ENCODE measurements at regions not wholly inside any gene's neighbourhood (a gene's known extent, or its start where the extent isn't known, plus 50 kb on each side); places are given as distances from the start of the nearest gene placed in this dataset.

DNA sequence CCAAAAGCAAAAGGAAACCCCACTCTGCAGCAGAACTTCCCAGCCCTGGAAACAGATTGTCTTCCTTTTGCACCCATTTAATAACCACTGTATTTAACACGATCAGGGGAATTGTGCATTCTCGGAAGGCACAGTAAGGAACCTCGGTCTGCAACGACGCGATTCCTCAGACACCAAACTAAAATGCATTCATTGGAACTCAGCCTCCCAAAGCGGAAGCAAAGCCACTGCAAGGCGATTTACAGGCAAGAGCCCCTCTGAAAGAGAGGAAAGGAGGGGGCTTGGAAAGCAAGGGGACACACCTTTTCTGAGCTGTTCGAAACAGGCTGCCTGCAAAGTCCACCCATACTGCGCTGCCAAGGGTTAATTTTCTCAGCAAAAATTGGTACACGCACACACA, 297.7 kb downstream of the OMA1 start:
- Histone ChIP-seq H3K36me3 (ENCODE audit: control insufficient read depth, insufficient read depth, low read length) (no peaks in the 10 kb centered on the region), H3K4me3 (replicated peaks; ENCODE audit: low read depth, low read length) (no peak overlapping the region), H3K27me3 (replicated peaks; ENCODE audit: control insufficient read depth, insufficient read depth, low read length) (no peaks in the 10 kb centered on the region; the same call in none of the 2 replicates)
- TF ChIP-seq, protein P1, sequence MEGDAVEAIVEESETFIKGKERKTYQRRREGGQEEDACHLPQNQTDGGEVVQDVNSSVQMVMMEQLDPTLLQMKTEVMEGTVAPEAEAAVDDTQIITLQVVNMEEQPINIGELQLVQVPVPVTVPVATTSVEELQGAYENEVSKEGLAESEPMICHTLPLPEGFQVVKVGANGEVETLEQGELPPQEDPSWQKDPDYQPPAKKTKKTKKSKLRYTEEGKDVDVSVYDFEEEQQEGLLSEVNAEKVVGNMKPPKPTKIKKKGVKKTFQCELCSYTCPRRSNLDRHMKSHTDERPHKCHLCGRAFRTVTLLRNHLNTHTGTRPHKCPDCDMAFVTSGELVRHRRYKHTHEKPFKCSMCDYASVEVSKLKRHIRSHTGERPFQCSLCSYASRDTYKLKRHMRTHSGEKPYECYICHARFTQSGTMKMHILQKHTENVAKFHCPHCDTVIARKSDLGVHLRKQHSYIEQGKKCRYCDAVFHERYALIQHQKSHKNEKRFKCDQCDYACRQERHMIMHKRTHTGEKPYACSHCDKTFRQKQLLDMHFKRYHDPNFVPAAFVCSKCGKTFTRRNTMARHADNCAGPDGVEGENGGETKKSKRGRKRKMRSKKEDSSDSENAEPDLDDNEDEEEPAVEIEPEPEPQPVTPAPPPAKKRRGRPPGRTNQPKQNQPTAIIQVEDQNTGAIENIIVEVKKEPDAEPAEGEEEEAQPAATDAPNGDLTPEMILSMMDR (IDR thresholded peaks at IDR 0.05; ENCODE audit: insufficient read depth, low read length, poor library complexity, severe bottlenecking): no peak
- DNase-seq (ENCODE audit: extremely low read depth, insufficient read length): no peak

GRCh38 chr1:58248072-58248471, 298.5 kb downstream of the OMA1 start:
- Histone ChIP-seq H3K4me3 (replicated peaks; ENCODE audit: low read depth, low read length) (no peak overlapping the region), H3K27me3 (replicated peaks; ENCODE audit: control insufficient read depth, insufficient read depth, low read length) (no peaks in the 10 kb centered on the region; the same call in none of the 2 replicates), H3K36me3 (ENCODE audit: control insufficient read depth, insufficient read depth, low read length) (no peaks in the 10 kb centered on the region)
- no peak for DNase-seq (ENCODE audit: extremely low read depth, insufficient read length)
- TF ChIP-seq, protein P1 (IDR thresholded peaks at IDR 0.05; ENCODE audit: insufficient read depth, low read length, poor library complexity, severe bottlenecking): no peak

DNA sequence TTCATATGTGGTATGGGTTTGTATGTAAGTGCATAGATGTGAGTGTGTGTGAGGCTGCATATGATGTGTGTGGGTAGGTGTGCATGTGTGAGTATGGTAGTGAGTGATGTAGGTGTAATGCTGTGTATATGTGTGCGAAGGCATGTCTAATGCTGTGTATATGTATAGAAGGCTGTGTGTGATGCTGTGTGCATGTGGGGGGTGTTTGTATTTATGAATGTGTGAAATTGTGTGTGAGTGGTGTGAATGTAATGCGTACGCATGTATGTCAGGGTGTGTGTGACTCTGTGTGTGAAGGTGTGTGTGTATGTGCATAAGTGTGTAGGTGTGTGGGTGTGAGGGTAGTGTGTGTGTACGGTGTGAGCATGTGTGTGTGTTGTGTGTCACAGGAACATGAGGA, 300.0 kb downstream of the OMA1 start:
- no peak for DNase-seq (ENCODE audit: extremely low read depth, insufficient read length)
- Histone ChIP-seq H3K27me3 (replicated peaks; ENCODE audit: control insufficient read depth, insufficient read depth, low read length) (no peaks in the 10 kb centered on the region; the same call in none of the 2 replicates), H3K4me3 (replicated peaks; ENCODE audit: low read depth, low read length) (no peak overlapping the region), H3K36me3 (ENCODE audit: control insufficient read depth, insufficient read depth, low read length) (no peaks in the 10 kb centered on the region)
- TF ChIP-seq, protein P1 (IDR thresholded peaks at IDR 0.05; ENCODE audit: insufficient read depth, low read length, poor library complexity, severe bottlenecking): no peak

DNA sequence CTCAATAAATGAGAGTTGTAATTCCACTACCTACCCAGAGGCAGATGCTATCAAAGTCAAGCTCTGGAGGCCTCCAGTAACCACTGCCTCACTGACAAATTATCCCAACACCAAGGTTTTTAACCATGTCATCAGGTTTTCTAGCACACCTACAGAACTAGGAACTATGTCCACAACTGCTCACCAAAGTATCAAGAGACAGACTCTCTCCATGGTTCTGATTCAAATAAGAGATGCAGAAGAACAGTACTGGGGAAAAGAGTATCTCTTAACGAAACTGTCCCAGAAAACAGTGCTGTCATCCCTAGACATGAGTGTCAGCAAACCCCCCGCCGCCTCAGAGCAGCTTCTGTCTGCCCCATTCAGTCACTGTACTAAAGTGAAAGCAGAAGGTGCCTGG, 301.7 kb downstream of the OMA1 start:
- no peak for DNase-seq (ENCODE audit: extremely low read depth, insufficient read length)
- Histone ChIP-seq H3K27me3 (replicated peaks; ENCODE audit: control insufficient read depth, insufficient read depth, low read length) (no peaks in the 10 kb centered on the region; the same call in none of the 2 replicates), H3K4me3 (replicated peaks; ENCODE audit: low read depth, low read length) (no peak overlapping the region), H3K36me3 (ENCODE audit: control insufficient read depth, insufficient read depth, low read length) (no peaks in the 10 kb centered on the region)
- TF ChIP-seq, protein P1 (IDR thresholded peaks at IDR 0.05; ENCODE audit: insufficient read depth, low read length, poor library complexity, severe bottlenecking): no peak

DNA sequence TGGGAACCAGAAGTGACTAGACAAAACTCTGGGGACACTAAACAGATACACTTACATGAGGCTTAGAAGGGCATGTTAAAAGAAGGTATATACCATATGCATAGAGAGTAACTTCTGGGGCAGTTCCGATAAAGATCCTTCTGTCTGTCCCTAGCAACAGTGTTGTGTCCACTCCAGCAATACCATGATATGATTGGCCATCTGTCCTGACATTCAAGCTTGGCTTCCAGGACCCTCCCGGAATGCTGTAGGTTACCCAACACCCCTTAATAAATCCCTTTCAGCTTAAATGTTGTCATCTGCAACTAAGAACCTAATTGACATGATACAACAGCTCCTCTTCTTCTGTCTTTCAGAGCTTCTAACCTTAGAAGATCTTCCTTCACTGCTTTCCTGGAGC, 307.7 kb downstream of the OMA1 start:
- no peaks in the 10 kb centered on the region for H3K27me3 ChIP-seq (replicated peaks; ENCODE audit: control insufficient read depth, insufficient read depth, low read length)
- no peak overlapping the region for H3K4me3 ChIP-seq (replicated peaks; ENCODE audit: low read depth, low read length)
- H3K36me3 ChIP-seq (ENCODE audit: control insufficient read depth, insufficient read depth, low read length): no peaks in the 10 kb centered on the region
- DNase-seq (ENCODE audit: extremely low read depth, insufficient read length): no peak
- TF ChIP-seq, protein P1 (IDR thresholded peaks at IDR 0.05; ENCODE audit: insufficient read depth, low read length, poor library complexity, severe bottlenecking): no peak

- Histone ChIP-seq H3K4me3 (replicated peaks; ENCODE audit: low read depth, low read length) (no peak overlapping the region), H3K36me3 (ENCODE audit: control insufficient read depth, insufficient read depth, low read length) (no peaks in the 10 kb centered on the region), H3K27me3 (replicated peaks; ENCODE audit: control insufficient read depth, insufficient read depth, low read length) (no peaks in the 10 kb centered on the region)
- no peak for DNase-seq (ENCODE audit: extremely low read depth, insufficient read length)
- TF ChIP-seq, protein P1 (IDR thresholded peaks at IDR 0.05; ENCODE audit: insufficient read depth, low read length, poor library complexity, severe bottlenecking): no peak
These were observed 312.8 kb downstream of the OMA1 start for GRCh38 chr1:58233729-58234128.

Measured in GM06990 (cell line).